Daoy (cell line): ENCODE measurements at regions not wholly inside any gene's neighbourhood (a gene's known extent, or its start where the extent isn't known, plus 50 kb on each side); places are given as distances from the start of the nearest gene placed in this dataset.

ENCODE experiments used
- DNase-seq: peaks from one replicate; pipeline ENCODE4 v3.0.0-alpha.2; 2015; ENCODE audit warnings: low read depth

GRCh38 chr9:14396171-14396570, 82.2 kb upstream of the NFIB start:
- no peak for DNase-seq

- no peak for DNase-seq
Observed at GRCh38 chr9:14395317-14396082, 81.6 kb upstream of the NFIB start.

GRCh38 chr9:14393418-14393817, 79.5 kb upstream of the NFIB start:
- no peak for DNase-seq

DNA sequence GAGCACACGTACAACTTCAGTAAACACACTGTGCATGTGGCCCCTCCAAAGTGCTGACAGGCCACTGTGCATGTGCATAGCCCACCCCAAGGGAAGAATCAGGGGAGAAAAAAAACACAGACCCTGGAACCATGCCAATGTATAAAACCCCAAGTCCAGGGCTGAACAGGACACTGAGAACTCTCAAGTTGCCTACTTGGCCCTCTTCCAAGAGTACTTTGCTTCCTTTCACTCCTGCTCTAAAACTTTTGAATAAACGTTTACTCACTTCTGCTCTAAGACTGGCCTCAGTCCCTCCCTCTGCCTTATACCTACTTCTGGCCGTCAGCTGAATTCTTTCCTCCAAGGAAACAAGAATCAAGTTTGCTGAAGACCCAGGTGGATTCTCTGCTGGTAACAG, 77.7 kb upstream of the NFIB start:
- no peak for DNase-seq

- DNase-seq, result no peak
Observed at GRCh38 chr9:14389657-14390056, 75.7 kb upstream of the NFIB start.

GRCh38 chr9:14389146-14389545, 75.2 kb upstream of the NFIB start:
- no peak for DNase-seq

DNA sequence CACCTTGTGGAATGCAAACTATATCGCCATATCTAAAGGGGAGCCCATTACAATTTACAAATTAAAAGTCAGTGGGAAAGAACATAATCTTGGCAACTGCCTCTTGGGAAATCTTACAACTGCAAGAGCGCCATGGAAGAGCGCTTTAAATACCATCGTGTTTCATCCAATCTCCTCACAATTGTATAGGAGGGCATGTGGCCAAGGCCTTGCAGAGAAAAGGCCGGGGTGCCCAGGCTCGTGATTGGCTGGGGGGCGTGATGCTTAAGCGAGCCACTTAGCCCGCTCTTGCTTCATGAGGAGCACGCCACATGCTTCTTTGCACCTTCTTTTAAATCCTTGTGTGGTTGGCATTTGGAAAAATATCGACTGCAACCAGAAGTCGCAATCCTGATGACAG, 69.8 kb upstream of the NFIB start:
- no peak for DNase-seq

GRCh38 chr9:14383294-14383693, 69.4 kb upstream of the NFIB start:
- DNase-seq, result peak; percentile 10

GRCh38 chr9:14380061-14380836, 66.3 kb upstream of the NFIB start:
- DNase-seq, result no peak

DNA sequence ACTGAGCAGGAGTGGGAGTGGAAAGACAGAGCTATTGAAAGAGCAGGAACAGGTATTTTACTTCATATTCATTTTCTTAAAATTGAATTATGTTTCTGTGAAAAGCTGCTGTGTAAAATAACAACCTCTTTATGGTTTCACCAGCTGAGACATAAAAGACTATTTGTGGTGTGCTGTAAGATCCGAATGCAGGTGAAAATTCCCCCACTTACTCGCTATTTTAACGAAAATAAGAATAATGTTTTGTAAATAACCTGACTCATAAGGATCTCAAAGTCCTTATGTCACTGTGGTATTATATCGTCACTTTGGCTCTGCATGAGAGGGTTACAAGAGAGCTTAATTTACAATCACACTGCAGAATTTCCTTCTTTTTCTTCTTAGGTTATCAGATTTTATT, 65.3 kb upstream of the NFIB start:
- no peak for DNase-seq

- no peak for DNase-seq
Observed at GRCh38 chr9:14373706-14374105, 59.8 kb upstream of the NFIB start.

GRCh38 chr9:14373336-14373666, 59.4 kb upstream of the NFIB start:
- DNase-seq, result no peak

GRCh38 chr9:14372437-14373335, 58.7 kb upstream of the NFIB start:
- DNase-seq, result peak; percentile 69

GRCh38 chr9:14369011-14369410, 55.1 kb upstream of the NFIB start:
- DNase-seq, result no peak

- DNase-seq, result peak; percentile 62
Observed at GRCh38 chr9:14366076-14366475, 52.1 kb upstream of the NFIB start.

- no peak for DNase-seq
Observed at GRCh38 chr9:14365670-14366069, 51.7 kb upstream of the NFIB start.
